ENCODE measurements at regions not wholly inside any gene's neighbourhood (a gene's known extent, or its start where the extent isn't known, plus 50 kb on each side); places are given as distances from the start of the nearest gene placed in this dataset.

DNA sequence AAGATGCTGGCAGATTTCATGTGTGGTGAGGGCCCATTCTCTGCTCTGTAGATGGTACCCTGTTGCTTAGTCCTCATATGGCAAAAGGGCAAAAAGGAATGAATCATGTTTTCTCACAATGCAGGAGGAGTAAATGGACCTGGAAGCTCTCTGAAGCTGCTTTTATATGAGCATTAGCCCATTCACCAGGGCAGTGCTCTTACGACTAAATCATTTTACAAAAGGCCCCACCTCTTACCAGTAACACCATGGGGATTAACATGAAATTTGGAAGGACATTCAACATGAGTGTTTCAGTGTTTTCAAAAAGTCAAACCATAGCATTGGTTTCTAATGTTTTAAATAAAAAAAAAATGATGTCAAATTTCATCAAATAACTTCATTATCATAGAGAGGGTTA is 495.7 kb upstream of the CBLB start:
- H3K4me3 ChIP-seq (ENCODE audit: low read depth, low read length), result no peak overlapping the region
- no peak for TF ChIP-seq CTCF (IDR thresholded peaks at IDR 0.05; ENCODE audit: low read depth, low read length)

DNA sequence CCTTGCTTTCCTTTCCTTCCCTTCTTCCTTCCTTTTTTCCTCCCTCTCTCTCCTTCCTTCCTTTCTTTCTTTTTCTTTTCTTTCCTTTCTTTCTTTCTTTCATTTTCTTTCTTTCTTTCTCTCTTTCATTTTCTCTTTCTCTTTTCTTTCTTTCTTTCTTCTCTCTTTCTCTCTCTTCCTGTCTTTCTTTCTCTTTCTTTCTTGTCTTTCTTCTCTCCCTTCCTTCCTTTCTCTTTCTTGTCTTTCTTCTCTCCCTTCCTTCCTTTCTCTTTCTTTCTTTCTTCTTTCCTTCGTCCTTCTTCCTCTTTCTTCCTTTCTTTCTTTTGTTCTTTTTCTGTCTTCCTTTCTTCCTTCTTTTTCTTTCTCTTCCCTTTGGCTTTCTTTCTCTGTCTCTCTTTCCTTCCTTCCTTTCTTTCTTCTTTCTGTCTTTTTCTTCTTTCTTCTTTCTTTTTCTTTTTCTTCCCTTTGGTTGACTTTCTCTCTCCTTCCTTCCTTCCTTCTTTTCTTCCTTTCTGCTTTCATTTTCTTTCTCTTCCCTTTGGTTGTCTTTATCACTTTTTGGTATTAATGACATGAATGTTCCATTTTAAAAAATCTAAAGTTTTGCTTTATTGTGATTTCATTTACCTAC is 496.4 kb upstream of the CBLB start:
- no peak overlapping the region for H3K4me3 ChIP-seq (ENCODE audit: low read depth, low read length)
- no peak for TF ChIP-seq CTCF (IDR thresholded peaks at IDR 0.05; ENCODE audit: low read depth, low read length)

DNA sequence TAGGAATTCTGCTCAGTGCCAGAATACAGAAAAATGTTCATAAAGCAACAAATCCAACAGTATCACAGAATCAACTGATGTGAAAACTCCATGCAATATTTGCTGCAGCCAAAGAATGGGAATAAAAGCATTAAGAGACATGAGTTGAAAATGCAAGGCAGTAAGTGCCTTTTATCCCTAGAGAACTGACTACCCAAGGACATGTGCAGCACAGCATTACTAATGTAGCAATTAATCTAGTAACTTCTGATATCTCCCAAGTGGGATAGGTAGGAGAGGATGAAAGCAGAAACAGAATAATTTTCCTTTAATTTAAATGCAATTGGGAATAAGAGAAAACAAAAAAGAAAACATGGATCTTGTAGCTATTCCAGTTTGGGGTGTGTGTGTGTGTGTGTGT is 497.5 kb upstream of the CBLB start:
- no peak overlapping the region for H3K4me3 ChIP-seq (ENCODE audit: low read depth, low read length)
- no peak for TF ChIP-seq CTCF (IDR thresholded peaks at IDR 0.05; ENCODE audit: low read depth, low read length)

- no peak overlapping the region for H3K4me3 ChIP-seq (ENCODE audit: low read depth, low read length)
- TF ChIP-seq CTCF (IDR thresholded peaks at IDR 0.05; ENCODE audit: low read depth, low read length), result no peak
Observed at GRCh38 chr3:106367496-106367895, 498.7 kb upstream of the CBLB start.

GRCh38 chr3:106371221-106371970 is 502.6 kb upstream of the CBLB start:
- no peak overlapping the region for H3K4me3 ChIP-seq (ENCODE audit: low read depth, low read length)
- TF ChIP-seq CTCF (IDR thresholded peaks at IDR 0.05; ENCODE audit: low read depth, low read length), result no peak

DNA sequence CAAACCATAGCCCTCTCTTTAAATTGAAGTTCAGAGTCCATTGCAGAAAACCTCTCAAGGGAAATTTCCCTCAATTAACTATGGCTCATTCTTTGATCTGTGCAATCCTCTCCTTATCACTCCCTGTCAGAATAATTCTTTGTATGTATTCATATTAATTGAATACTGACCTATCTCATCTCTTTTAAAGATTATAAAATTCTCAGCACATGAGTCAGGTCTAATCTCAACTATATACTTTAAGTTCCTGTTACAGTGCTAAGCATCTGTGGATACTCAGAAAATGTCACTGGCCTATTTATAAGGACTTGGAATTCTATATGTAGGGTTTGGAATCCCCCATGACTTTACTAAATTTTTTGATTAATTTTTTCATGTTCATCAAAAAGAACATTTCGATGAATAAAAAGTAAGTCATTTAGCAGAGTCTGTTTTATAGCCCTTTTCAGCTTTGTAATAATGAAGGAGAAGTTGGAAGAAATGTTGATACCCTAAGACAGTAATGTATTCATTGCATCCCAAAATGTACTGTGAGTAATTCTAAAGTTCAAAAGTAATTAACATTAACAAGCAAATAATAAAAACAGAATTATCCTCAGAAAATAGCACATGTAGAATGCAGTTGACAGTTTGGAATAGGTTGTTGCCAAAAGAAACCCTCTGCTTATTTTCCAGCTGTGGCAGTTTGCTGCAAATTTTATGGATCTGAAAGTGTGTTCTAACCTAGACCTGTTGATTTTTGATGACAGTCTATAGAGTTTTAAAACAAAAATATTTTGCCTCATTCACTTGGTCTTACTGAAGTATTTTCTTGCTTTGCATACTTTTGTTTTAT is 503.4 kb upstream of the CBLB start:
- H3K4me3 ChIP-seq (ENCODE audit: low read depth, low read length), result no peak overlapping the region
- TF ChIP-seq CTCF (IDR thresholded peaks at IDR 0.05; ENCODE audit: low read depth, low read length), result no peak

DNA sequence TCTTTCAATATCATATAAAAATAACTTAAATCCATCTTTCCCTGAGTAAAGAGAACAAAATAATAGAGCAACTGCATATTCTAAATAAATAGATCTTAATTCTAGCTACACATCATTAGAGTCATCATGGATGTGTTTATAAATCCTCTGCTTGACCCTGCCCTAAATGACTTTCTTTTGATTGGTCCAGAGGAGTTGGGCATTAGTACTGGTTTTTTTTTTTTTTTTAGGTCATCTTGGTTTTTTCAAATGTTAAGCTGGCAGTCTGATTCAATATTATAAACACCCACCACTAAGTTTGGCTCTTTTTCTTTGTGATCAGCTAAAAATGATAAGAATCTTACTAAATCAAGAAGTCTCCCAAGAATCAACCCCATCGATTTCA is 504.0 kb upstream of the CBLB start:
- TF ChIP-seq CTCF (IDR thresholded peaks at IDR 0.05; ENCODE audit: low read depth, low read length), result no peak
- no peak overlapping the region for H3K4me3 ChIP-seq (ENCODE audit: low read depth, low read length)

Measured in WI38 (cell line).